ENCODE measurements at regions not wholly inside any gene's neighbourhood (a gene's known extent, or its start where the extent isn't known, plus 50 kb on each side); places are given as distances from the start of the nearest gene placed in this dataset.

- TF ChIP-seq COPS2 (conservative IDR thresholded peaks at IDR 0.05) = no peak
- TF ChIP-seq RAD21 (CRISPR knock-in tag; conservative IDR thresholded peaks at IDR 0.05 in 1 of 2, IDR thresholded peaks at IDR 0.05 in 1 of 2) = no peak
- TF ChIP-seq MAFF (IDR thresholded peaks at IDR 0.05; ENCODE audit: low read length) = no peak
- no peak for TF ChIP-seq ATF2 (CRISPR knock-in tag; IDR thresholded peaks at IDR 0.05)
- no peak for TF ChIP-seq ZZZ3 (IDR thresholded peaks at IDR 0.05)
Measured at GRCh38 chrX:98071331-98071730, 1187.6 kb downstream of the RPA4 start.
